Immature natural killer cell (primary cell): ENCODE measurements at regions not wholly inside any gene's neighbourhood (a gene's known extent, or its start where the extent isn't known, plus 50 kb on each side); places are given as distances from the start of the nearest gene placed in this dataset.

Experiments used
- DNase-seq, 3 donors: peaks; one replicate each; pipeline ENCODE4 v3.0.0; 2022; ENCODE audit warnings: mixed read lengths in 1 of 3
- H3K27ac Mint-ChIP-seq, 6 donors: one replicate each; pipeline ENCODE4 v1.8.0; 2020; ENCODE audit warnings: mixed read lengths in 6 of 6, mild to moderate bottlenecking in 5 of 6, inconsistent platforms in 4 of 6, moderate library complexity in 3 of 6
- H3K27me3 Mint-ChIP-seq, 3 donors: one replicate each; pipeline ENCODE4 v1.8.0; 2020 to 2021; ENCODE audit warnings: low read depth in 3 of 3, mild to moderate bottlenecking in 3 of 3, mixed read lengths in 3 of 3, moderate library complexity in 3 of 3, inconsistent platforms in 1 of 3
- H3K36me3 Mint-ChIP-seq, 3 donors: one replicate each; pipeline ENCODE4 v1.8.0; 2020; ENCODE audit warnings: mixed read lengths in 3 of 3, inconsistent platforms in 2 of 3, mild to moderate bottlenecking in 2 of 3
- H3K4me1 Mint-ChIP-seq, 2 donors: one replicate each; pipeline ENCODE4 v1.8.0; 2020; ENCODE audit warnings: inconsistent platforms in 2 of 2, mild to moderate bottlenecking in 2 of 2, mixed read lengths in 2 of 2, moderate library complexity in 1 of 2
- H3K4me3 Mint-ChIP-seq, 5 donors: one replicate each; pipeline ENCODE4 v1.8.0; 2020; ENCODE audit warnings: mild to moderate bottlenecking in 5 of 5, mixed read lengths in 5 of 5, inconsistent platforms in 3 of 5, moderate library complexity in 3 of 5
- H3K9me3 Mint-ChIP-seq, 6 donors: one replicate each; pipeline ENCODE4 v1.8.0; 2020; ENCODE audit warnings: mild to moderate bottlenecking in 6 of 6, mixed read lengths in 6 of 6, inconsistent platforms in 4 of 6, moderate library complexity in 3 of 6

DNA sequence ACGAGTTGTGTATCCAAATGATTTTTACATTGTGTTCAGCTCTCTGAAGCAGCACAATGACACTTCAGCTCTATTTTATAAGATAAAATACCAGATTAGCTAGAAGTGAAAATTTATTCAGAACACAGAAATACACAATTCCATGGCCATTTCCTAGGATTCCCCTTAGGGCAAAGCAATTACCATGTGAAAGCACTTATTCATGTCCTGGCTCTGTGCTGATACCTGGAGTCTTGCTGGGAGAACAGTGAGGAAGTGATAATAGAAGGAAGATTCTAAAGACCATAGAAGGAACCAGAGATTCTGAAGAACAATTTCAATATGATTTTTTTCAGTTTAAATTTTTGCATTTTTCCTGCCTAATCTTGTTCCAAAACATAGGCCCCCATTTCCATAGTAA is 657.4 kb upstream of the ZWINT start:
- Mint-ChIP-seq H3K4me1 (no peaks in the 10 kb centered on the region), H3K36me3 (no peaks in the 10 kb centered on the region), H3K9me3 (peaks cover 7 to 59% (median 29%) of the 10 kb centered on the region in 6 donors), H3K27ac (no peak overlapping the region), H3K27me3 (peaks cover 0 to 4% (median 0%) of the 10 kb centered on the region in 3 donors), H3K4me3 (no peak overlapping the region)
- no peak for DNase-seq

DNA sequence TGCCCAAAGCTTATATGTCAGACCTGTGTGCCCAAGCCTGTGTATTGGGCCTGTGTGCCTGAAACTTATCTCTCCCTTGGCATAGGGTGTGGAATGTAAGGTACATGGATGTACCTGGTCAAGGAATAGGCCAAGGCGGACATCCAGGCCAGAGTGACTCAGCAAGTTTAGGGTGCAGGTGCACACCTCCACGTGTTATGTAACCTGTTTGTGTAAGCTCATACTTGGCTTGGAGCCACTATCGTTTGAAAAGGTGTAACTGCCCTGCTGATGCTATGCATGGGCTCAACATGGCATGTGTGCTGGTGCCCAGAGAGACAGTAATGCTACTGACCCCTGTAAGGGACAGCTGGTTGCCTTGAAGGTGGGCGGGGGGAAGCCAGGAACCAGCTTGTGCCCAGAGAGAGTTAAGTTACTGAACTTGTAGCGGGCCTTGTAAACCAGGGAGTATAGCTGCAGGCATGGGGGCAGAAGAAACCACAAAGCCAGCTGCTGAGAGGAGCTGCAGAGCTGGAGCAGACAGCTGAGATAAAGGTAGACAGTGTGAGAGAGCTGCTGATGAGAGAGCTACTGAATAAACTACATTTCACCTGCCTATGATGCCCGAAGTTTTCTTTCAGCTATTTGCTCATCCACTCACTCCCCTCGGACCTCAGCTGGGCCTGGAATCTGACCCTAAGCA is 656.4 kb upstream of the ZWINT start:
- no peak overlapping the region for H3K27ac Mint-ChIP-seq

DNA sequence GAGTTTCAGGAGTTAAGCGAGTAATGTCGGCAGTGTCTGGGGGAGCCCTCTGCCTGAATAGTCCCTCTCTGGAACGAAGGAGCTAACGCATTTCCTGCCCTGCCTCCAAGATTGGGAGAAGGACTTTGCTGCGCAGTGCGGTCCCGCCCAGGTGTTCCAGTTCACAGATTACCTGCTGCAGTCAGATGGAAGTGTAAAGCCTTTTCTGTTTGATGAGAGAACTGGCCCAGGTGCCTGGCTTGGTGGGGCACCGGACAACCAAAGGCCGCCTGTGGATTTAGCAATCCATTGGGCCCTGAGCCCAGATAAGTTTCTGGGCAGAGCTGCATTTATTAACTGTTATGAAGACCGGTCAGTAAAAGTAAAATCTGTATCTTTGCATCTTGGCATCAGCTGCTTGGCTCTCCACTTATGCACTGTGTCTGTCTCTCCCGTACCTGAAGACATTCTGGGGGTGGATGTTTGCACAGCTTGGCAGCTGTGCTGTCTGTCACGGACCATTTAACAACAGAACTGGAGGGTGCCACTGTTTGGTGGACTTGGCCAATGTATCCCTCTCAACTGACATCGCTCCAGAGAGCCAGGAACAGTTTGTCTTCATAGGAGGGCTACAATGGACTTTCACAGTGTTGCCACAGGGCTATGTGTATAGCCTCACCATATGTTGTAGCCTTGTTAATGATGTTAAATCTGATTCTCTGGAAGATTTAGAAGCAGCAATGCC is 654.7 kb upstream of the ZWINT start:
- H3K36me3 Mint-ChIP-seq = no peaks in the 10 kb centered on the region
- no peak for DNase-seq
- no peak overlapping the region for H3K27ac Mint-ChIP-seq
- no peak overlapping the region for H3K4me3 Mint-ChIP-seq
- peaks cover 2 to 47% (median 21%) of the 10 kb centered on the region in 6 donors for H3K9me3 Mint-ChIP-seq
- peaks cover 0 to 4% (median 0%) of the 10 kb centered on the region in 3 donors for H3K27me3 Mint-ChIP-seq
- no peaks in the 10 kb centered on the region for H3K4me1 Mint-ChIP-seq

More for the DNA sequence above, 656.4 kb upstream of the ZWINT start:
- Mint-ChIP-seq H3K9me3 (peaks cover 5 to 56% (median 28%) of the 10 kb centered on the region in 6 donors), H3K27me3 (peaks cover 0 to 4% (median 0%) of the 10 kb centered on the region in 3 donors), H3K36me3 (no peaks in the 10 kb centered on the region), H3K4me3 (no peak overlapping the region), H3K4me1 (no peaks in the 10 kb centered on the region)
- DNase-seq = no peak

DNA sequence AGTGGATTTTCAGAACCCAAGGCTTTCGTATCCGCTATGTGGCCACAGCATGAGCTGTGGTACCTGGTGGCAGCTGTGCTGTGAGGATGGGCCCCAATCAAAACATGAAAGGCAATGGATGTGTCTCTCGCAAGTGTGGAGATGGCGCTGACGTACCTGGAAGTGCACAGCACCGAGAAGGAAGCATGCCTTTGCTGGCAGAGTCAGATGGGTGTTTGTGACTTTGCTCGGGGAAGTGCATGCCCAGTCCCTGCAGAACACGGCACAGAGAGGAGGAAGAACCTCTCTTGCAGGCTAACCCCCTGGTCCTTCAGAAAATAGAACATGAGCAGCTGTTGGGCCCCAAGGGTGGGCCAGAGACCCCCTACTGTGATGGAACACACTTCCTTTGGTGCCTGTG is 654.1 kb upstream of the ZWINT start:
- H3K27me3 Mint-ChIP-seq = peaks cover 0 to 4% (median 0%) of the 10 kb centered on the region in 3 donors
- no peaks in the 10 kb centered on the region for H3K4me1 Mint-ChIP-seq
- no peak overlapping the region for H3K4me3 Mint-ChIP-seq
- no peak for DNase-seq
- H3K9me3 Mint-ChIP-seq = peaks cover 2 to 41% (median 21%) of the 10 kb centered on the region in 6 donors
- no peak overlapping the region for H3K27ac Mint-ChIP-seq
- no peaks in the 10 kb centered on the region for H3K36me3 Mint-ChIP-seq

DNA sequence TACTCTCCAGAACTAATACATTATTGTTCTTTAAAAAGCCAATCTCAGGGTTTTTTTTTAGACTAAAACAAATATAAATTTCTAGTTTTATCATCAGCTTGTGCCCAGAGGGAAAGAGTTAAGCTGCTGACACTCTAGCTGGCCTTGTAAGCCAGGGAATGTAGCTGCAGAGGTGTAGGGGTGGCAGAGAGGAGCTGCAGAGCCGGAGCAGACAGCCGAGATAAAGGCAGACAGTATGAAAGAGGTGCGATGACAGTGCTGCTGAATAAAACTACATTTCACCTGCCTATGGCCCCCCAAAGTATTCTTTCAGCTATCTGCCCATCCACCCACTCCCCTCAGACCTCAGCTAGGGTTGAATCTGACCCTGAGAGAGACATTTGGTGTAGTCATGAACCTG is 653.7 kb upstream of the ZWINT start:
- Mint-ChIP-seq H3K9me3 (peaks cover 5 to 42% (median 24%) of the 10 kb centered on the region in 6 donors), H3K27me3 (peaks cover 0 to 4% (median 0%) of the 10 kb centered on the region in 3 donors), H3K4me1 (no peaks in the 10 kb centered on the region), H3K27ac (no peak overlapping the region), H3K36me3 (no peaks in the 10 kb centered on the region), H3K4me3 (no peak overlapping the region)
- DNase-seq = no peak

DNA sequence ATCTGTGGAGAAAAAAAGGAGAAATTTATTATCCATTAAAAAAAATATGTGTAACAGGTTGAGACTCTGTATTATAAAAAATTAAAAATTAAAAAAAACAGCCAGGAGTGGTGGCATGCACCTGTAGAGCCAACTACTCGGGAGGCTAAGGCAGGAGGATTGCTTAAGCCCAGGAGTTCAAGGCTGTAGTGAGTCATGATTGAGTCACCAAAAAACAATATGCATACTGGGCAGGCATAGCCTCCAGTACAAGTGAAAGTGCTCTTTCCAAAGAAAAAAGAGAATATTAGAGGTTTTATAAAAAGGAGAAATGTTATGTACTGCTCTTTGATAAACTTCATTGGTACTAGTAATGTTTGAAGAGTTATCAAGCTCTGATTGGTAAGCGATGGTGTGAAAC is 647.1 kb upstream of the ZWINT start:
- no peak overlapping the region for H3K27ac Mint-ChIP-seq
- no peak overlapping the region for H3K4me3 Mint-ChIP-seq
- H3K4me1 Mint-ChIP-seq = no peaks in the 10 kb centered on the region
- peaks cover 9 to 40% (median 18%) of the 10 kb centered on the region in 6 donors for H3K9me3 Mint-ChIP-seq
- H3K36me3 Mint-ChIP-seq = no peaks in the 10 kb centered on the region
- no peak for DNase-seq
- peaks cover 0 to 3% (median 0%) of the 10 kb centered on the region in 3 donors for H3K27me3 Mint-ChIP-seq

DNA sequence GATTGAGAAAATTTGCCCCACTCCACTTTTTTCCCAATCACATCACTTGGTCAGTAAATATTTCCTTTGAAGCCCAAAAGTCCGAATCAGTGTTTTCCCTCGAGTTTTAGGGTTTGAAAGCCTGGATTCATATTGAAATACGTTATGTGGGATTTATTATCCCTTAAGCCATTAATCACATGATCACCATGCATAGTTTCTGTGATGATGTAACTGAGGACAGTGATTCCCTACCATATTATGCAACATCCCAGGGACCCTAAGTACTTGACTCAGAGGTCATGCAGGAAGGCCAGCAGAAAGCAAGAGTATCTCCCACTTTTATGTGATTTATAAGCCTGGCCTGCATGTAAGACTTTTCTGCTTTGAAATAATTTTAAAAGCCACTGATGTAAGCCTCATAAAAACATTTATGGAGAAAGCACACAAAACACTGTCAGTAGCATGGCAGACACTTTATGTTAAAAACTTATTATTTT is 630.6 kb upstream of the ZWINT start:
- H3K27me3 Mint-ChIP-seq = no peaks in the 10 kb centered on the region
- DNase-seq = no peak
- no peak overlapping the region for H3K27ac Mint-ChIP-seq
- no peak overlapping the region for H3K4me3 Mint-ChIP-seq
- H3K4me1 Mint-ChIP-seq = no peaks in the 10 kb centered on the region
- no peaks in the 10 kb centered on the region for H3K36me3 Mint-ChIP-seq
- H3K9me3 Mint-ChIP-seq = peaks cover 11 to 56% (median 29%) of the 10 kb centered on the region in 6 donors

DNA sequence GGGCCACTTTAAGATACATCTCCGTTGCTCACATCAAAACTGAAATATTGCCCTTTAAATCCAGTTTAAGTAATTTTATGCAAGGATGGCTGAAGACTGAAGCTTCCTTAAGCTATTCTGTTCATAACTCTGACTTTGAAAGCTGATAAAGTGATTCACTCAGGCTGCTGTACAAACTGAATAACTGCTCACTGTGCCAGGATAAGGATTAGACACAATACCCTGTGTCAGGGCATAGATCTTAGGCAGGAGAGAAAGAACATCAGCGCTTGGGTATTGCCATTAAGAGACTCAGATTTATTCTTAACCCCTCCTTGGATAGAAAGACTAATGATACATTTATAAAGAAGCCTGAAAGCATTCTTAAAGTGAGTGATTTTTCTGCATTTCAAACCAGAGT is 614.5 kb upstream of the ZWINT start:
- no peaks in the 10 kb centered on the region for H3K4me1 Mint-ChIP-seq
- no peak overlapping the region for H3K4me3 Mint-ChIP-seq
- H3K36me3 Mint-ChIP-seq = no peaks in the 10 kb centered on the region

DNA sequence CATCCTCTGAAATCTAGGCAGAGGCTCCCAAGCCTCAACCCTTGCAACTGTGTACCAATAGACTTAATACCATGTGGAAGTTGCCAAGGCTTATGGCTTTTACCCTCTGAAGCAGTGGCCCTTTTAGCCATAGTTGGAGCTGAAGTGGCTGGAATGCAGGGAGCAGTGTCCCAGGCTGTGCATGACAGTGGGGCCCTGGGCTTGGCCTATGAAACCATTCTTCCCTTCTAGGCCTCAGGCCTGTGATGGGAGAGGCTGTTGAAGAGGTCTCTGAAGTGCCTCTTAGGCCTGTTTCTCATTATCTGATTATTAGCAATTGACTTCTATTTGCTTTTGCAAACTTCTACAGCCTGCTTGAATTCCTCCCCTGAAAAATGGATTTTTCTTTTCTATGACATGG is 612.7 kb upstream of the ZWINT start:
- no peaks in the 10 kb centered on the region for H3K36me3 Mint-ChIP-seq
- no peak for DNase-seq
- peaks cover 5 to 53% (median 22%) of the 10 kb centered on the region in 6 donors for H3K9me3 Mint-ChIP-seq
- H3K4me3 Mint-ChIP-seq = no peak overlapping the region
- no peak overlapping the region for H3K27ac Mint-ChIP-seq
- H3K4me1 Mint-ChIP-seq = no peaks in the 10 kb centered on the region
- H3K27me3 Mint-ChIP-seq = no peaks in the 10 kb centered on the region

More for the DNA sequence above, 614.5 kb upstream of the ZWINT start:
- DNase-seq = no peak
- Mint-ChIP-seq H3K27me3 (no peaks in the 10 kb centered on the region), H3K27ac (no peak overlapping the region), H3K9me3 (peaks cover 5 to 45% (median 24%) of the 10 kb centered on the region in 6 donors)

DNA sequence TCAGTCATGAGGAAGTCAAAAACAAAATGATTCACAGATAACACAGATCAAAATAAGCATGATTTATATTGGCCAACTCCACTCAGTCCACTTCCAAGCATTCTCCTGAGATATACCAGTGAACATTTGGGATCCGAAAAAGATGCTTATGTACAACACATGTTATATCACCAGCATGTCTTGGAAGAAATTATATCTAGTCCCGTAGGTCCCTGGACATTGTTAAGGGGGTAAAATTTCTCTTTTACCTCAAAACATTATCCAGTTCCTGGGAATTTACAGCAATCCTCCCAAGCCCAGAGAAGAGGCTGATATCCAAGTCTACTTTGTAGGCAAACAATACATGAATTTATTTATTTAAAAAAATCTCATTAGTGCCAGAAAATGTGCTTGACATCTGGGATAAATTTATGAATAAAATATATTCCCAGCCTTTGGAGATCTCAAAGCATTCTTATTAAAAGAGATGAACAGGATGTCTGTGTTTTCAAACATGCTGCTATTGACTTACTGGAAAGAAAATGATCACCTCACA is 582.2 kb upstream of the ZWINT start:
- Mint-ChIP-seq H3K36me3 (peaks cover 0 to 3% (median 3%) of the 10 kb centered on the region in 3 donors), H3K4me1 (no peaks in the 10 kb centered on the region)

DNA sequence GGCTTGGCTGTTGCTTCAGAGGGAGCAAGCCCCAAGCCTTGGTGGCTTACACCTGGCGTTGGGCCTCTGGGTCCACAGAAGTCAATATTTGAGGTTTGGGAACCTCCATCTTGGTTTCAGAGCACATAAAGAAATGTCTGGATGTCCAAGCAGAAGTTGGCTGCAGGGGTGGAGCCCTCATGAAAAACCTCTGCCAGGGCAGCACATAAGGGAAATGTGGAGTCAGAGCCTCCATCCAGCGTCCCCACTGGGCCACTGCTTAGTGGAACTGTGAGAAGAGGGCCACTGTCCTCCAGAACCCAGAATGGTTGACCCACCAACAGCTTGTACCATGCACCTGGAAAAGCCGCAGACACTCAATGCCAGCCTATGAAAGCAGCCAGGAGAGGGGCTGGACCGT is 573.5 kb upstream of the ZWINT start:
- no peak overlapping the region for H3K4me3 Mint-ChIP-seq
- DNase-seq = no peak
- H3K36me3 Mint-ChIP-seq = peaks cover 0 to 5% (median 5%) of the 10 kb centered on the region in 3 donors
- H3K4me1 Mint-ChIP-seq = no peaks in the 10 kb centered on the region
- H3K27ac Mint-ChIP-seq = no peak overlapping the region
- H3K9me3 Mint-ChIP-seq = peaks cover 20 to 46% (median 29%) of the 10 kb centered on the region in 6 donors
- peaks cover 0 to 2% (median 0%) of the 10 kb centered on the region in 3 donors for H3K27me3 Mint-ChIP-seq

More for the DNA sequence above, 582.2 kb upstream of the ZWINT start:
- H3K27me3 Mint-ChIP-seq = no peaks in the 10 kb centered on the region
- H3K27ac Mint-ChIP-seq = no peak overlapping the region
- no peak for DNase-seq
- H3K9me3 Mint-ChIP-seq = peaks cover 6 to 29% (median 17%) of the 10 kb centered on the region in 6 donors
- H3K4me3 Mint-ChIP-seq = no peak overlapping the region

DNA sequence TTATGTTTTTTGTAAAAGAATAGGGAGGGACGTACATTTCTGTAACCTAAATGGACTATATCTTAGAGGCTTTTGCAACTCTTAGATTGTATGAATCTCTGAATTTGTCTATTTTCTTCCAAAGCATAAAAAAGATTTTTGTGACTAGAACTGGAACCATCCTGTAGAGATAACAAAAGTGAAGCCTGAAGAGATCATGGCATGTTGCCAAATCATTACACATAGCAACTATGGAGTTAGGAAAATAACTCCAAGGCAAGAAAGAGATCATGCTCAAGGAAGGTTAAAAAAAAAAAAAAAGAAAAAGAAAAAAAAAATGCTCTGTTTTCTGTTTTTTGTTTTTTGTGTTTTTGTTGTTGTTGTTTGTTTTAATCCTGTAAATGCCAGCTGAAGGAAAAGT is 567.7 kb upstream of the ZWINT start:
- H3K27me3 Mint-ChIP-seq = peaks cover 0 to 6% (median 2%) of the 10 kb centered on the region in 3 donors
- no peak overlapping the region for H3K27ac Mint-ChIP-seq
- no peak for DNase-seq
- peaks cover 4 to 7% (median 5%) of the 10 kb centered on the region in 3 donors for H3K36me3 Mint-ChIP-seq
- H3K9me3 Mint-ChIP-seq = peaks cover 11 to 73% (median 35%) of the 10 kb centered on the region in 6 donors
- no peaks in the 10 kb centered on the region for H3K4me1 Mint-ChIP-seq
- H3K4me3 Mint-ChIP-seq = no peak overlapping the region

DNA sequence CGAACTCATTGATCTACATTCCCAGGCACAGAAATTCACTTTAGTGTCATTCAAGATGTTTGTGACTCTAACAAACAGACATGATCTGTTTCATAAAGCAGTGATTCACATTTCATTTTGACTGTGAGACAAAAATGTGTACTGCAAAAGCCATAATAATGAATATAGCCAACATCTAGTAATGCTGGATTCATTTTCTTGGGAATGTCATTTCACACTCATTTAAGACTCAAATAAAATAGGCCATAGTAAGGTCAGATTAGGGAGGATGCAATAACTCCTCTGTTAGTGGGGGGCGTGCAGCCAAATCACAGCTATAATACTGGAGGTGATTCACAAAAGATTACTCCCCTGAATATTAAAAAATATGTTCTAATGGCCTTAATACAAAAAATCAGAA is 566.6 kb upstream of the ZWINT start:
- no peak overlapping the region for H3K27ac Mint-ChIP-seq
- H3K9me3 Mint-ChIP-seq = peaks cover 11 to 75% (median 38%) of the 10 kb centered on the region in 6 donors
- peaks cover 4 to 7% (median 5%) of the 10 kb centered on the region in 3 donors for H3K36me3 Mint-ChIP-seq
- no peak overlapping the region for H3K4me3 Mint-ChIP-seq
- DNase-seq = no peak
- no peaks in the 10 kb centered on the region for H3K4me1 Mint-ChIP-seq
- peaks cover 0 to 6% (median 2%) of the 10 kb centered on the region in 3 donors for H3K27me3 Mint-ChIP-seq
